Glutamatergic neuron (in vitro differentiated cells): ENCODE measurements at regions not wholly inside any gene's neighbourhood (a gene's known extent, or its start where the extent isn't known, plus 50 kb on each side); places are given as distances from the start of the nearest gene placed in this dataset.

Experiments used
- DNase-seq: peaks from one replicate; pipeline ENCODE4 v3.0.0; 2022
- H3K27ac Mint-ChIP-seq: one replicate; pipeline ENCODE4 v1.8.0; 2020; ENCODE audit warnings: mild to moderate bottlenecking, mixed read lengths, inconsistent platforms; ENCODE audit not compliant: unreplicated experiment
- H3K27me3 Mint-ChIP-seq: one replicate; pipeline ENCODE4 v1.8.0; 2020; ENCODE audit warnings: mild to moderate bottlenecking, moderate library complexity, mixed read lengths, inconsistent platforms; ENCODE audit not compliant: unreplicated experiment
- H3K36me3 Mint-ChIP-seq: one replicate; pipeline ENCODE4 v1.8.0; 2020; ENCODE audit warnings: mild to moderate bottlenecking, mixed read lengths, inconsistent platforms; ENCODE audit not compliant: unreplicated experiment
- H3K4me1 Mint-ChIP-seq: one replicate; pipeline ENCODE4 v1.8.0; 2020; ENCODE audit warnings: mild to moderate bottlenecking, low read depth, mixed read lengths, inconsistent platforms; ENCODE audit not compliant: unreplicated experiment
- H3K4me3 Mint-ChIP-seq: one replicate; pipeline ENCODE4 v1.8.0; 2020; ENCODE audit warnings: mild to moderate bottlenecking, mixed read lengths, inconsistent platforms; ENCODE audit not compliant: unreplicated experiment
- H3K9me3 Mint-ChIP-seq: one replicate; pipeline ENCODE4 v1.8.0; 2020; ENCODE audit warnings: mild to moderate bottlenecking, moderate library complexity, mixed read lengths, inconsistent platforms; ENCODE audit not compliant: unreplicated experiment
- CTCF ChIP-seq: fragments of 200-600 bp; sonication (generic); IDR thresholded peaks from one replicate; pipeline ENCODE4 v1.5.0; 2021; ENCODE audit not compliant: partially characterized antibody, unreplicated experiment

GRCh38 chr10:2895594-2896196, 171.7 kb upstream of the PFKP start:
- Mint-ChIP-seq H3K27me3 (peaks cover 2% of the 10 kb centered on the region), H3K4me1 (peaks cover 23% of the 10 kb centered on the region), H3K36me3 (peaks cover 4% of the 10 kb centered on the region), H3K4me3 (no peak overlapping the region), H3K9me3 (peaks cover 4% of the 10 kb centered on the region), H3K27ac (no peak overlapping the region)
- no peak for TF ChIP-seq CTCF
- no peak for DNase-seq

- Mint-ChIP-seq H3K27ac (no peak overlapping the region), H3K9me3 (no peaks in the 10 kb centered on the region), H3K4me3 (no peak overlapping the region), H3K4me1 (peaks cover 19% of the 10 kb centered on the region), H3K27me3 (peaks cover 2% of the 10 kb centered on the region), H3K36me3 (peaks cover 4% of the 10 kb centered on the region)
- DNase-seq, result no peak
- no peak for TF ChIP-seq CTCF
Observed at GRCh38 chr10:2893991-2894390, 173.4 kb upstream of the PFKP start.

GRCh38 chr10:2893158-2893845, 174.0 kb upstream of the PFKP start:
- TF ChIP-seq CTCF, result no peak
- no peak for DNase-seq

GRCh38 chr10:2891770-2892124, 175.6 kb upstream of the PFKP start:
- Mint-ChIP-seq H3K9me3 (no peaks in the 10 kb centered on the region), H3K27me3 (peaks cover 4% of the 10 kb centered on the region), H3K36me3 (peaks cover 4% of the 10 kb centered on the region), H3K4me1 (peaks cover 14% of the 10 kb centered on the region), H3K27ac (no peak overlapping the region), H3K4me3 (no peak overlapping the region)
- DNase-seq, result no peak
- no peak for TF ChIP-seq CTCF

More at GRCh38 chr10:2893158-2893845, 174.0 kb upstream of the PFKP start:
- H3K36me3 Mint-ChIP-seq, result peaks cover 4% of the 10 kb centered on the region
- no peak overlapping the region for H3K27ac Mint-ChIP-seq
- H3K4me1 Mint-ChIP-seq, result peaks cover 19% of the 10 kb centered on the region
- no peak overlapping the region for H3K4me3 Mint-ChIP-seq
- H3K27me3 Mint-ChIP-seq, result peaks cover 4% of the 10 kb centered on the region
- no peaks in the 10 kb centered on the region for H3K9me3 Mint-ChIP-seq

GRCh38 chr10:2891073-2891769, 176.1 kb upstream of the PFKP start:
- Mint-ChIP-seq H3K4me3 (no peak overlapping the region), H3K36me3 (peaks cover 4% of the 10 kb centered on the region), H3K9me3 (no peaks in the 10 kb centered on the region), H3K4me1 (peaks cover 14% of the 10 kb centered on the region), H3K27ac (no peak overlapping the region), H3K27me3 (peaks cover 4% of the 10 kb centered on the region)
- no peak for DNase-seq
- no peak for TF ChIP-seq CTCF
